ENCODE measurements at regions not wholly inside any gene's neighbourhood (a gene's known extent, or its start where the extent isn't known, plus 50 kb on each side); places are given as distances from the start of the nearest gene placed in this dataset.

DNA sequence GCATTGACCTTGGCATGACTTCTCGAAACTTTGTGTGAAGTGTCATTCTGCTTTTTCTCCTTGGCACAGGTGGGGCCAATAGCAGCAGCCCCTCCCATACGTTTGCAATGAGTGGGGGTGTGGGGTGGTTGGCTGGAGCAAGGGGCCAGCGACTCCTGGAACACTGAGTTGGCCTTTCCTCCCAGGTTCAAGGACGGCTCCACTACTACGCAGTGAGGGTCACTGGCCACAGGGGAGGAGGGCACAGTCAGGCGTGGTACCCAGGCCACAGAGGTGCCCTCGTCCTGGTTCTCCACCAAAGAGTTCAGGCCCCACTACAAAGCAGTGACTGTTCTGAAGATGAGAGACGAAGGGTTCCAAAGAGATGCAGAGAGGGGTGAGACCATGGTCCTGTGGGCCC is 70.6 kb upstream of the OTOS start:
- in situ Hi-C loops (cut with MboI; ENCODE audit: low pct_ligation_motif_present in 1 of 4, low pct_unique_long_range_greater_than_20kb in 1 of 4, low sequenced_read_pairs in 3 of 4) (no loop called here), intact Hi-C loops (cut with DNase I; ENCODE audit: low total_unique reads) (no loop called here)
- TF ChIP-seq EP300 (IDR thresholded peaks at IDR 0.05; ENCODE audit: low read depth), result no peak
- TF ChIP-seq POLR2A (IDR thresholded peaks at IDR 0.05), result no peak
- TF ChIP-seq, protein P1, sequence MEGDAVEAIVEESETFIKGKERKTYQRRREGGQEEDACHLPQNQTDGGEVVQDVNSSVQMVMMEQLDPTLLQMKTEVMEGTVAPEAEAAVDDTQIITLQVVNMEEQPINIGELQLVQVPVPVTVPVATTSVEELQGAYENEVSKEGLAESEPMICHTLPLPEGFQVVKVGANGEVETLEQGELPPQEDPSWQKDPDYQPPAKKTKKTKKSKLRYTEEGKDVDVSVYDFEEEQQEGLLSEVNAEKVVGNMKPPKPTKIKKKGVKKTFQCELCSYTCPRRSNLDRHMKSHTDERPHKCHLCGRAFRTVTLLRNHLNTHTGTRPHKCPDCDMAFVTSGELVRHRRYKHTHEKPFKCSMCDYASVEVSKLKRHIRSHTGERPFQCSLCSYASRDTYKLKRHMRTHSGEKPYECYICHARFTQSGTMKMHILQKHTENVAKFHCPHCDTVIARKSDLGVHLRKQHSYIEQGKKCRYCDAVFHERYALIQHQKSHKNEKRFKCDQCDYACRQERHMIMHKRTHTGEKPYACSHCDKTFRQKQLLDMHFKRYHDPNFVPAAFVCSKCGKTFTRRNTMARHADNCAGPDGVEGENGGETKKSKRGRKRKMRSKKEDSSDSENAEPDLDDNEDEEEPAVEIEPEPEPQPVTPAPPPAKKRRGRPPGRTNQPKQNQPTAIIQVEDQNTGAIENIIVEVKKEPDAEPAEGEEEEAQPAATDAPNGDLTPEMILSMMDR (IDR thresholded peaks at IDR 0.05), result no peak
- no peak for TF ChIP-seq POLR2AphosphoS5 (IDR thresholded peaks at IDR 0.05)
- DNase-seq, result no peak
- H3K36me3 ChIP-seq, result no peaks in the 10 kb centered on the region
- no peaks in the 10 kb centered on the region for H3K9me3 ChIP-seq
- H3K4me3 ChIP-seq, result no peak overlapping the region
- 76% methylated on average over 8 of the region's 8 CpGs; no CpG with 5 or more reads in 1 of the 2 donors for WGBS, 2 donors (ENCODE audit: low coverage in 1 of 2)
- H3K27me3 ChIP-seq, result no peaks in the 10 kb centered on the region
- H3K4me1 ChIP-seq, result no peaks in the 10 kb centered on the region
- H3K27ac ChIP-seq, result no peak overlapping the region

DNA sequence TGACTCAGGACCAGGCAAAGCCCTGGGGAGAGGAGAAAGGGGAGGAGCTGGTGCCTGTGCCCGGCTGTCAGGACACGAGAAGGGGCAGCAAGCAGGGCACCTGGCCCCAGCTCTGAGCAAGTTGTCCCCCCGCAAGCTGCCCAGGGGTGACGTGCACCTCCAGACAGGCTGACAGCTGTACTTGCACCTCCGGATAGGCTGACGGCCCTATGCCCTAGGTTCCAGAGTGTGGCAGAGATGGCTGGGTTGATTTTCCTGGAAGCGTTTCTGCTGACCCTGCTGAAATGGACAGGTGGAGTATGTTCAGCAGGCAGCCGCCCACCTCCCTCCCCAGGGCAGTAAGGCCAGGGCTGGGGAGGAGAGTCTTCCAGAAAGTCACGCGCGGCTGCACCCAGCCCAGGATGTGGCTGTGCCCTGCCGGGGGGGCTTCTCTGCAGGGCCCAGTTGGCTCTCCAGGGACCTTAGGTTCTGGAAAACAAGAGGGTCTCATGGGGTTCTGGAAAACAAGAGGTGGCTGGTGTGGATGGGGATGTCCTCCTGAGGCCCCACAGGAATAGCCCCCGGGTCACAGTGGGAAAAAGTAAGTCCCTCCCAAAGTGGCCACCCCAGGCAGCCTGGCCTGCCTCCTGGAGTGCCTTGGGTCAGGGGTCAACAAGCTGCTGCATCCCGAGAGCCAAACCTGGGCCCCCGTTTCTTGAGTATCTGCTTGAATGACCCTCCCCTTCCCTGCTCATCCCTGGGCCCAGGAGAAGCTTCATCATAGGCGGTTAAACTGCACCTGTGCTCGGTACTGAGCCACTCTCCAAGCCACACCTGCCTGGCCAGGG is 71.4 kb upstream of the OTOS start:
- intact Hi-C loops (cut with DNase I; ENCODE audit: low total_unique reads), result no loop called here
- no peak for DNase-seq
- 81% methylated on average over 16 of the region's 17 CpGs; no CpG with 5 or more reads in 1 of the 2 donors for WGBS, 2 donors (ENCODE audit: low coverage in 1 of 2)
- TF ChIP-seq, protein P1 (IDR thresholded peaks at IDR 0.05), result no peak
- Histone ChIP-seq H3K27ac (no peak overlapping the region), H3K36me3 (no peaks in the 10 kb centered on the region), H3K4me3 (no peak overlapping the region), H3K4me1 (no peaks in the 10 kb centered on the region), H3K27me3 (no peaks in the 10 kb centered on the region), H3K9me3 (no peaks in the 10 kb centered on the region)
- in situ Hi-C loops (cut with MboI; ENCODE audit: low pct_ligation_motif_present in 1 of 4, low pct_unique_long_range_greater_than_20kb in 1 of 4, low sequenced_read_pairs in 3 of 4), result no loop called here

DNA sequence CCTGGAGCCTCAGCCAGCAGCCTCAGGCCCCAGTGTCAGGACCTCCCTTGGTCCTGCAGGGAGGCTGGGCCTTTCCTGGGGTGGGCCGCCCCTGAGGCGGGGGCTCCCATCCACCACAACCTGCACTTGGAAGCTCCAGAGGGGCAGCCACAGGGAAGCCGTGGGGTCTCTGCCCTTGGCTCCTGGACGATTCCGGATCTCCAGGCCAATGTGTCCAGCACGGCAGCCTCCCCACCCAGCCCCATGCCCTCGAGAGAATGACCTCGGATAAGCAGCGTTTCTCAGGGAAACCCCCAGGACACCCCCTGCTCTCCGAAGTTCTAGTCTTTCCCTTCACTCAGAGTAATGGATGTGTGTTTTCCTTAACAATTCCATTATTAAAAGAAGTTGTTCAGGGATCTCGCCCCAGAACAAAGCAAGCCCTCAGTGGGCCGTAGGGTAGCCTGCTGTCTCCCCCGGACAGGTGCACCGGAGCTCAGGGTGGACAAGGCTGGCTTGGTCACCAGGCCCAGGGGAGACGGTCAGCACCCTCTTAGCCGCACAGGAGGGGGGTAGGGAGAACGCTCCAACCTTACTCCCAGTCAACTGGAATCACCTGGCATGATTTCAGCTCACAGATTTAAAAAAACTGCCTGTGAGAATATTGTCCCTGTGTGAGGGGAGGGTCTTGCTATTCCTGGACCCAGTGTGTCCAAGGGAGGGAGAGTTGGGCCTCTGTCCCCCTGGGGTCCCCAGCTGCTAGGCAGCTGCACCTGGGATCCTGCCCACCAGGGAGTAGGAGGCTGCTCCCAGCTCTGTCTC is 72.2 kb upstream of the OTOS start:
- Histone ChIP-seq H3K4me1 (no peaks in the 10 kb centered on the region), H3K9me3 (no peaks in the 10 kb centered on the region), H3K27ac (no peak overlapping the region), H3K36me3 (no peaks in the 10 kb centered on the region), H3K4me3 (no peak overlapping the region), H3K27me3 (no peaks in the 10 kb centered on the region)
- TF ChIP-seq EP300 (IDR thresholded peaks at IDR 0.05; ENCODE audit: low read depth) (no peak), POLR2A (IDR thresholded peaks at IDR 0.05) (no peak), POLR2AphosphoS5 (IDR thresholded peaks at IDR 0.05) (no peak)
- TF ChIP-seq, protein P1 (IDR thresholded peaks at IDR 0.05), result no peak
- in situ Hi-C loops (cut with MboI; ENCODE audit: low pct_ligation_motif_present in 1 of 4, low pct_unique_long_range_greater_than_20kb in 1 of 4, low sequenced_read_pairs in 3 of 4), result no loop called here
- intact Hi-C loops (cut with DNase I; ENCODE audit: low total_unique reads), result no loop called here
- 82% methylated on average over 14 of the region's 17 CpGs; no CpG with 5 or more reads in 1 of the 2 donors for WGBS, 2 donors (ENCODE audit: low coverage in 1 of 2)
- no peak for DNase-seq

DNA sequence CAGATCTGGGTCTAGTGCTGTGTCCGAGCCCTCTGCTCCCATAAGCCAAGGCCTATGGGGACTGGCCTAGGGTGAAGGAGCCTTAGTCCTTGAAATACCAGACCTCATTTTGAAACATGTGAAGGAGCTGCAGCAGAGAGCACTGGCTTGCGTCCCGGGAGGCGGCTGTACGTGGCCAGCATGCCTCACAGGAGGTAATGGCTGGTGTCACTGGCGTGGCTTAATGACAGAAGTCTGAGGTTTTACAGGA is 72.7 kb upstream of the OTOS start:
- 83% methylated on average over 6 of the region's 6 CpGs; no CpG with 5 or more reads in 1 of the 2 donors for WGBS, 2 donors (ENCODE audit: low coverage in 1 of 2)
- Histone ChIP-seq H3K27ac (no peak overlapping the region), H3K4me1 (no peaks in the 10 kb centered on the region), H3K9me3 (no peaks in the 10 kb centered on the region), H3K36me3 (no peaks in the 10 kb centered on the region), H3K27me3 (no peaks in the 10 kb centered on the region), H3K4me3 (no peak overlapping the region)
- intact Hi-C loops (cut with DNase I; ENCODE audit: low total_unique reads), result no loop called here
- DNase-seq, result no peak
- TF ChIP-seq EP300 (IDR thresholded peaks at IDR 0.05; ENCODE audit: low read depth), result no peak
- no peak for TF ChIP-seq POLR2AphosphoS5 (IDR thresholded peaks at IDR 0.05)
- TF ChIP-seq POLR2A (IDR thresholded peaks at IDR 0.05), result no peak
- in situ Hi-C loops (cut with MboI; ENCODE audit: low pct_ligation_motif_present in 1 of 4, low pct_unique_long_range_greater_than_20kb in 1 of 4, low sequenced_read_pairs in 3 of 4), result no loop called here
